ENCODE measurements at regions not wholly inside any gene's neighbourhood (a gene's known extent, or its start where the extent isn't known, plus 50 kb on each side); places are given as distances from the start of the nearest gene placed in this dataset.

DNA sequence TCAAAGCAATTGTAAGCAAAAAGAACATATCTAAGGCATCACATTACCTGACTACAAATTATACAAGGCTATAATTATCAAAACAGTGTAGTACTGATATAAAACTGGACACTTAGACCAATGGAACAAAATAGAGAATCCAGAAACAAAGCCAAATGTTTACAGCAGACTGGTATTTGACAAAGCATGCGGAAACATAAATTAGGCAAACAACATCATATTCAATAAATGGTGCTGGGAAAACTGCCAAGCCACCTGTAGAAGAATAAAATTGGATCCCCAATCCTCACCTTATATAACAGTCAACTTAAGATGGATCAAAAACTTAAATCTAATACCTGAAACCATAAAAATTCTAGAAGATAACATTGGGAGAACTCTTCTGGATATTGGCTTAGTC is 240.8 kb upstream of the POM121L12 start:
- H3K36me3 ChIP-seq (ENCODE audit: control insufficient read depth, low read length): no peaks in the 10 kb centered on the region
- H3K9me3 ChIP-seq (ENCODE audit: control insufficient read depth, insufficient read depth, low read length): peaks cover 7% of the 10 kb centered on the region; the same call in 1 of the 2 replicates
- H3K27me3 ChIP-seq (ENCODE audit: control insufficient read depth, low read length): no peaks in the 10 kb centered on the region
- no peaks in the 10 kb centered on the region for H3K9me2 ChIP-seq (replicated peaks; ENCODE audit: control insufficient read depth, low read length)
- H3K4me2 ChIP-seq (ENCODE audit: low read length): no peak overlapping the region
- no peak overlapping the region for H3K27ac ChIP-seq (ENCODE audit: low read depth, low read length)
- no peaks in the 10 kb centered on the region for H3K4me1 ChIP-seq (ENCODE audit: control insufficient read depth, low read length)
- TF ChIP-seq, protein P1, sequence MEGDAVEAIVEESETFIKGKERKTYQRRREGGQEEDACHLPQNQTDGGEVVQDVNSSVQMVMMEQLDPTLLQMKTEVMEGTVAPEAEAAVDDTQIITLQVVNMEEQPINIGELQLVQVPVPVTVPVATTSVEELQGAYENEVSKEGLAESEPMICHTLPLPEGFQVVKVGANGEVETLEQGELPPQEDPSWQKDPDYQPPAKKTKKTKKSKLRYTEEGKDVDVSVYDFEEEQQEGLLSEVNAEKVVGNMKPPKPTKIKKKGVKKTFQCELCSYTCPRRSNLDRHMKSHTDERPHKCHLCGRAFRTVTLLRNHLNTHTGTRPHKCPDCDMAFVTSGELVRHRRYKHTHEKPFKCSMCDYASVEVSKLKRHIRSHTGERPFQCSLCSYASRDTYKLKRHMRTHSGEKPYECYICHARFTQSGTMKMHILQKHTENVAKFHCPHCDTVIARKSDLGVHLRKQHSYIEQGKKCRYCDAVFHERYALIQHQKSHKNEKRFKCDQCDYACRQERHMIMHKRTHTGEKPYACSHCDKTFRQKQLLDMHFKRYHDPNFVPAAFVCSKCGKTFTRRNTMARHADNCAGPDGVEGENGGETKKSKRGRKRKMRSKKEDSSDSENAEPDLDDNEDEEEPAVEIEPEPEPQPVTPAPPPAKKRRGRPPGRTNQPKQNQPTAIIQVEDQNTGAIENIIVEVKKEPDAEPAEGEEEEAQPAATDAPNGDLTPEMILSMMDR (IDR thresholded peaks at IDR 0.05; ENCODE audit: low read depth, low read length, poor library complexity, severe bottlenecking): no peak
- TF ChIP-seq EZH2phosphoT487 (IDR thresholded peaks at IDR 0.05; ENCODE audit: borderline replicate concordance, low read length): no peak
- H4K20me1 ChIP-seq (ENCODE audit: control insufficient read depth, insufficient read depth, low read depth, low read length): no peaks in the 10 kb centered on the region
- H3K4me3 ChIP-seq (ENCODE audit: low read length): no peak overlapping the region
- no peaks in the 10 kb centered on the region for H3F3A ChIP-seq (ENCODE audit: control insufficient read depth, insufficient read depth)
- no peaks in the 10 kb centered on the region for H3K79me2 ChIP-seq (ENCODE audit: control insufficient read depth, low read length)

DNA sequence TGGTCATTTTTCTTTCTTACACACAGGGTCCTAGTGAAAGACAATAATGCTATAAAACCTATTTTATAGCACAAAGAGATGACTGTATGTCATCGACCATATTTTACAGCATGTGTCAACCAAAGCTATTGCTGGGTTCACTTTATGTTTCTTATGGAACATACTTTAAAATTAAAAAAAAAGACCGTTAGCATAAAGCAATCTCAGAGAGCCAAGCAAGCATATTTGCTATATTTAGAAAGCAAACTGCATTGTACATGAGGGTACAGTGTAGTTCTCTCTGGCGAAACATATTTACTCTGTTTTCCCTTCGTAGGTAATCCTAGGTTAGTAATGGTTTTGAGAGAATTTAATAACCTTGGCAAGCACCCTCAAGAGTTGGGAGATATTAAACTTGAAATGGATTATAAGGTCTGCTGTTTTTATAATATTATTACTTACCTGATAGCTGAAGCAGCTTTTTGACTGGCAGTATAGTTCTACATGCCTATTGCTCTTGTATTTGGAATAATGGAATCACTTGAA is 244.2 kb upstream of the POM121L12 start:
- TF ChIP-seq, protein P1 (IDR thresholded peaks at IDR 0.05; ENCODE audit: low read depth, low read length, poor library complexity, severe bottlenecking): no peak
- Histone ChIP-seq H3K79me2 (ENCODE audit: control insufficient read depth, low read length) (no peaks in the 10 kb centered on the region), H3K36me3 (ENCODE audit: control insufficient read depth, low read length) (no peaks in the 10 kb centered on the region), H4K20me1 (ENCODE audit: control insufficient read depth, insufficient read depth, low read depth, low read length) (no peaks in the 10 kb centered on the region), H3K4me2 (ENCODE audit: low read length) (no peak overlapping the region), H3K27me3 (ENCODE audit: control insufficient read depth, low read length) (no peaks in the 10 kb centered on the region), H3F3A (ENCODE audit: control insufficient read depth, insufficient read depth) (no peaks in the 10 kb centered on the region), H3K9me2 (replicated peaks; ENCODE audit: control insufficient read depth, low read length) (no peaks in the 10 kb centered on the region), H3K4me1 (ENCODE audit: control insufficient read depth, low read length) (no peaks in the 10 kb centered on the region), H3K4me3 (ENCODE audit: low read length) (no peak overlapping the region), H3K27ac (ENCODE audit: low read depth, low read length) (no peak overlapping the region), H3K9me3 (ENCODE audit: control insufficient read depth, insufficient read depth, low read length) (no peaks in the 10 kb centered on the region)

DNA sequence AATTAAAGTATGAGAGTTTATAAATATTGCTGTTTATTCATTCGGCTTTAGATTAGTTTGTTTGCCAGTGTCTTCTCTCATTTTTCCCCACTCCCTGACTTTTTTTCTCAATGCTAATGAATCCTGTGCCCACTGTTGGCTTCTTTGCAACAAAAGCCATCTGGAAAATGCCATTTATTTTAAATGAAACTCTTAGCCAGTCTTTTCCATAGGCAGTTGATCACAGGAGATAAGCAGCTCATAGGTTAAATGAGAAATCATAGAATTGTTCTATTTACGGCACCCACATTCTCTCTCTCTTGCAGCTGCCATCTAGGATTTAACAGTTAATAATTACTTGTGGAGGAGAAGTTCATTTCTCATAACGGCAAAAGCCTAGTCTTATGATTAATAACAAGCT is 249.3 kb upstream of the POM121L12 start:
- H3K27ac ChIP-seq (ENCODE audit: low read depth, low read length): no peak overlapping the region
- no peaks in the 10 kb centered on the region for H3K4me1 ChIP-seq (ENCODE audit: control insufficient read depth, low read length)
- no peaks in the 10 kb centered on the region for H3K36me3 ChIP-seq (ENCODE audit: control insufficient read depth, low read length)
- H3K9me2 ChIP-seq (replicated peaks; ENCODE audit: control insufficient read depth, low read length): no peaks in the 10 kb centered on the region
- no peaks in the 10 kb centered on the region for H3F3A ChIP-seq (ENCODE audit: control insufficient read depth, insufficient read depth)
- H3K27me3 ChIP-seq (ENCODE audit: control insufficient read depth, low read length): no peaks in the 10 kb centered on the region
- H3K79me2 ChIP-seq (ENCODE audit: control insufficient read depth, low read length): no peaks in the 10 kb centered on the region
- H3K4me2 ChIP-seq (ENCODE audit: low read length): no peak overlapping the region
- no peak for TF ChIP-seq EZH2phosphoT487 (IDR thresholded peaks at IDR 0.05; ENCODE audit: borderline replicate concordance, low read length)
- TF ChIP-seq, protein P1 (IDR thresholded peaks at IDR 0.05; ENCODE audit: low read depth, low read length, poor library complexity, severe bottlenecking): no peak
- H3K4me3 ChIP-seq (ENCODE audit: low read length): no peak overlapping the region
- H4K20me1 ChIP-seq (ENCODE audit: control insufficient read depth, insufficient read depth, low read depth, low read length): no peaks in the 10 kb centered on the region
- H3K9me3 ChIP-seq (ENCODE audit: control insufficient read depth, insufficient read depth, low read length): no peaks in the 10 kb centered on the region

Measured in DOHH2 (cell line).